ENCODE measurements at regions not wholly inside any gene's neighbourhood (a gene's known extent, or its start where the extent isn't known, plus 50 kb on each side); places are given as distances from the start of the nearest gene placed in this dataset.
"Not testable (repeated sequence)": the region's sequence is repeated elsewhere in the genome, so short reads cannot be mapped to it uniquely, and the experiment has no call there.

DNA sequence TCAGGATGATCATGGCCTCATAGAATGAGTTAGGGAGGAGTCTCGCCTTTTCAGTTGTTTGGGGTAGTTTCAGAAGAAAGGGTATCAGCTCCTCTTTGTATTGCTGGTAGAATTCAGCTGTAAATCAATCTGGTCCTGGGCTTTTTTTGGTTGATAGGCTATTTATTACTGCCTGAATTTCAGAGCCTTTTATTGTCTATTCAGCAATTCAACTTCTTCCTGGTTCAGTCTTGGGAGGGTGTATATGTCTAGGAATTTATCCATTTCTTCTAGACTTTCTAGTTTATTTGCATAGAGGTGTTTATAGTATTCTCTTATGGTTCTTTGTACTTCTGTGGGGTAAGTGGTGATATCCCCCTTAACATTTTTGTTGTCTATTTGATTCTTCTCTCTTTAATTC lies 1024.2 kb downstream of the DIPK2A start:
- TF ChIP-seq POLR2A (IDR thresholded peaks at IDR 0.05; ENCODE audit: low read depth, low read length) = no peak
- DNase-seq (ENCODE audit: insufficient read length, low spot score) = no peak
- no peak for FAIRE-seq

DNA sequence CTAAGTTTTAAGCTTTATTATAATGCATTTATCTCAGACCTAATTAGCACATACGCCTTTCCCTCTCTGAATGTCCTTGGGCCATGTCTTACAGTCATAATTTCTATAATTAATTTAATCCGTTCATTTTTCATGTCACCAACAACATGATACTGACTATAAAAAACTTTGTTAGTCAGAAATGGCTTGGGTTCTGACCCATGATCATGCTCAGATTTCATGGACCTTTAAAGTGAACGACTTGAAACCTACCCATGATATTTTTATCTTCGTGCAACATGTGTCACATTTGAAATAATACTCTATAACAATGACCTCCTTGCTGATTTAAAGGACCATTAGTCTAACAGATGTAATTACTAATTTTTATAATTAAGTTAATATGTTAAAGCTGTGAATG lies 1033.8 kb downstream of the DIPK2A start:
- TF ChIP-seq POLR2A (IDR thresholded peaks at IDR 0.05; ENCODE audit: low read depth, low read length) = no peak
- DNase-seq (ENCODE audit: insufficient read length, low spot score) = no peak
- FAIRE-seq = no peak

DNA sequence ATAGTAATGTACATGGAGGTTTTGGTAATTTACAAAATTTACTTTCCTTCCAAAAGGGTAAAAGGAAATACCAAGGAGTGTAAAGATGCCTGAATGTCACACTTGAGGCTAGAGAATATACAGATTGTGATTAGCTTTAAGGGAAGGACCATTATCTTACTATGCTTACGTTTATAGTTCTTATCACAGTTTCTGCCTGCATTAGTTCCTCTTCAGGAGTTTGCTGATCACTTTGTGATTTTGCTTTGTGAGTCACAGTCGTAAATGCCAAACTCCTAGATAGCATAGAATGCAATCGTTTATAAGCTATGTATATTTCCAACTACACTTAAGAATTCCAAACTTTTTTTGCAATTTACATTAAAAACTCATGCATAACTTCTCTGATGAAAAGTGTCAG lies 1034.6 kb downstream of the DIPK2A start:
- no peak for FAIRE-seq

DNA sequence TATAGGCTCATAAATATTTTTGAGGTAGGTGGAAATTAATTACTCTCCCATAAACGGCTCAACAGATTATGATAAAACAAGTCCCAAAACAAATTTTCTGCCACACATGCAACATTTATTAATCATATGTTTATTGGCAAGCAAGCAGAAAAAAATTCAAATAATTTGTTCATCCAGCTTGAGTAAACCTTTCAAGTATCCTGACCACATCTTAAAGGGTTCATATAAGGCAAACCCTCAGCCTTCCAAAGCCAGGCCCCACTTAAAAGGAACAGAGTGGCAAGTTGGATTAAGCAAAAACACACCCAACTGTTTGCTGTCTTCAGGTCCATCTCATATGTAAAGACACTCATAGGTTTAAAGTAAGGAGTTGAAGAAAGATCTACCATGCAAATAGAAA lies 1042.3 kb downstream of the DIPK2A start:
- no peak for FAIRE-seq
- TF ChIP-seq POLR2A (IDR thresholded peaks at IDR 0.05; ENCODE audit: low read depth, low read length) = no peak
- DNase-seq (ENCODE audit: insufficient read length, low spot score) = no peak

More for the DNA sequence above, 1034.6 kb downstream of the DIPK2A start:
- DNase-seq (ENCODE audit: insufficient read length, low spot score) = no peak
- TF ChIP-seq POLR2A (IDR thresholded peaks at IDR 0.05; ENCODE audit: low read depth, low read length) = no peak

DNA sequence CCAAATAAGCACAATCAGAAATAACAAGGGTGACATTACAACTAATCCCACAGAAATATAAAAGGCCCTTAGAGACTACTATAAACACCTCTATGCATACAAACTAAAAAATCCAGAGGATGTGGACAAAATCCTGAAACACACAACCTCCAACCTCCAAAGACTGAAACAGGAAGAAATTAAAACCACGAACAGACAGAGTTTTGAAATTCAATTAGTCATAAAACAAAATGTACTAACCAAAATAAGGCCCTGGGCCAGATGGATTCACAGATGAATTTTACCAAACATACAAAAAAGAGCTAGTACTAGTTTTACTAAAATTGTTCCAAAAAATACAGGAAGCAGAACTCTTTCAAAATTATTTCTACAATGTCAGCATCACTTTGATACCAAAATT lies 1043.6 kb downstream of the DIPK2A start:
- TF ChIP-seq POLR2A (IDR thresholded peaks at IDR 0.05; ENCODE audit: low read depth, low read length) = no peak
- DNase-seq (ENCODE audit: insufficient read length, low spot score) = no peak
- FAIRE-seq = no peak

DNA sequence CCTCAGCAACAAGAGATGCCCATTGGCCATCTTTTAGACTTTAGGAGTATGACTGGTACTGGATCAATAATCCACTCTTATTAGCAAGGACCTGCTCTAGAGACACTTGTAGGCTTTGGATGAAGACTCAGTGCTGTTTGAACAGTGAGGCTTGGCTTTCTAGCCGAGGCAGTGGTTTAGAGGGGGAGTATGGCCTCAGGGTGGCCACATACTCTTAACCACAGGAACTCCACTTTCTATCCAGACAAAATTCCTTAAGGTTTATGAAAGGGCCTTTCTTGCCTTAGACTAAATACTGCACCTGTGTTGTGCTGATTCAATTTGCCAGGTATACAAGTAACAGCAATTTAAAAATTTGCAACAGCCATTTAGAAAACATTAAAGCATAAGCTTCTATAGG lies 1046.3 kb downstream of the DIPK2A start:
- DNase-seq (ENCODE audit: insufficient read length, low spot score) (no peak), FAIRE-seq (peak; percentile 84)
- no peak for TF ChIP-seq POLR2A (IDR thresholded peaks at IDR 0.05; ENCODE audit: low read depth, low read length)

DNA sequence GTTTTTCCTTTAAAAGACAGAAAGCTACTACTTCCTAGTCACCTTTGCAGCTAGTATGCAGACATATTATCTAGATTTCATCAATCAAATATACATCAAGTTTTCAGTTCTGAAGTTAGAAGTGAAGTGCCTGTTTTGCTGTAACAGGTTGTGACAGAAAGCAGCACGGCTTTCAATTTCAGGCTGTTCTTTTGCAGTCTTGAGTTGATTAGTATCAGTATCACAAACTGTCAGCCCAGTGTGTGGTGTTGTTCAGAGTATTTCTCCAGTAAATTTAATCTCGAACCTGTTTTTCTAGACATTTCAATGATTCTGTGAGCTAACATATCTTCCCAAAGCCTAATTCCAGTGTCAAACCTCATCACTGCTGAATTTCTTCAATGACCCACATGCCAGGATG lies 1050.8 kb downstream of the DIPK2A start:
- DNase-seq (ENCODE audit: insufficient read length, low spot score) (no peak), FAIRE-seq (no peak)
- no peak for TF ChIP-seq POLR2A (IDR thresholded peaks at IDR 0.05; ENCODE audit: low read depth, low read length)

DNA sequence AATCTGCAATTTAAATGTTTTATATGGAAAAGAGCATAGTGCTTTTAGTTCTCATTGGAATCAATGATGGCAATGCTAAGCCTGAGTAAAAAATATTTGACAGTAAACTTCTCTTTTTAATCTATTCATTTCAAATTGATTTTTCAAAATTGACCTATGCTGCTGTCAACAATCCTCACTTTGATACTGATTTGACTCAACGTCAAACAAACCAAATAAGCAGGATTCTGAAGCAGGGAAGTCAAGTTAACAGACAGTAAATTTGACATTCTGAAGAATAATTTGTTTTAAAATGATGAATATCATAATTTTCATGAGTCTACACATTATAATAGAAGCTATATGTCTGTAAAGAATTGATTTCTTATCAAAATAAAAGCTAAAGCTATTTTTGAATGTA lies 1053.1 kb downstream of the DIPK2A start:
- FAIRE-seq (no peak), DNase-seq (ENCODE audit: insufficient read length, low spot score) (no peak)
- no peak for TF ChIP-seq POLR2A (IDR thresholded peaks at IDR 0.05; ENCODE audit: low read depth, low read length)

DNA sequence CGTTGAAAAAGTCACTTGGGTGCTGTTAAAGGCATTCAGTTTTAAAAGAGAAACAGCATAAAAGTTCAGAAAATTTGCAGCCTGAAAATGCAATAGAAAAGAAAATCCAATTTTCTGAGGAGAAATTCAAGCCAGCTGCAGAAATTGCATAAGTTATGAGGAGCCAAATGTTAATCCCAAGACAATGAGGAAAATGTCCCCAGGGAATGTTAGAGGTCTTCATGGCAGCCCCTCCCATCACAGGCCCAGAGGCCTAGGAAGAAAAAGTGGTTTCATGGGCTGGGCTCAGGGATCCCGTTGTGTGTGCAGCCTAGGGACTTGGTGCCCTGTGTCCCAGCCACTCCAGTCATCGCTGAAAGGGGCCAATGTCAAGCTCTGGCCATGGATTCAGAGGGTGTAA lies 1055.6 kb downstream of the DIPK2A start:
- not testable (repeated sequence) for DNase-seq (ENCODE audit: insufficient read length, low spot score); FAIRE-seq

DNA sequence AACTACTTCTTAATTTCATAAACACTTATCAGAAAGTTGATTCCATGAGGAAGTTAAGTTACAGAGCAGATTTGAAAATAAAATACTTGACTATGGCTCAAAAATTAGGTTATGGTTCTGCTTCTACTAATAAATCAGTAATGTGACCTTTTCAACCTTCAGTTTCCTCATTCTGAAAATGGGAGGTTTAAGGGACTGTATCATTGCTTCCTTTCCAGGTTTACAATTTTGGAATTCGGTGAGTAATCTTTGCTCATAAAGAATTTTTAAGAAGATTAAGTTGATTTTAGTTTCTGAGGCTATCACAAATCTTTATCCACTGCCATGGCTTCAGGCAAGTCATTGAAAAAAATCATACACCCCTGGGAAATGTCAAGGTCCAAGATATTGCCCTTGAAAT lies 1061.2 kb downstream of the DIPK2A start:
- FAIRE-seq (no peak), DNase-seq (ENCODE audit: insufficient read length, low spot score) (no peak)
- TF ChIP-seq POLR2A (IDR thresholded peaks at IDR 0.05; ENCODE audit: low read depth, low read length) = no peak

DNA sequence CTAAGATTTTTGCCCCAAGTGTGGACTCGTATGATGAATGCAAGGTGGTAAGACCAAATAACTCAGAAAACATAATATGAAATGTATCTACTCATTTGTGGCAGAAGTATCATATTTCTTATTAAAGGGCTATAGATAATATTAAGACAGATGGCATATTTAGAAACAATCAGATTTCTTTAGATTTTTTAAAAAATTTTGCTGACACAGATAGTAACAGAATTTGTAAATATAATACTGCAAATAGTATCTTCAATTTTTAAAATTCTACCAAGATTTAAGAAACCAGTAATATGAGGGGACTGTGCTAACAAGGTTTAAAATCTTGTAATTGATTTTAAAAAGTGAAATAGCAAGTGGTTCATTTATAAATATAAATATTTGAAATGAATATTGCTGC lies 1064.1 kb downstream of the DIPK2A start:
- no peak for TF ChIP-seq POLR2A (IDR thresholded peaks at IDR 0.05; ENCODE audit: low read depth, low read length)
- no peak for DNase-seq (ENCODE audit: insufficient read length, low spot score)
- FAIRE-seq = no peak

DNA sequence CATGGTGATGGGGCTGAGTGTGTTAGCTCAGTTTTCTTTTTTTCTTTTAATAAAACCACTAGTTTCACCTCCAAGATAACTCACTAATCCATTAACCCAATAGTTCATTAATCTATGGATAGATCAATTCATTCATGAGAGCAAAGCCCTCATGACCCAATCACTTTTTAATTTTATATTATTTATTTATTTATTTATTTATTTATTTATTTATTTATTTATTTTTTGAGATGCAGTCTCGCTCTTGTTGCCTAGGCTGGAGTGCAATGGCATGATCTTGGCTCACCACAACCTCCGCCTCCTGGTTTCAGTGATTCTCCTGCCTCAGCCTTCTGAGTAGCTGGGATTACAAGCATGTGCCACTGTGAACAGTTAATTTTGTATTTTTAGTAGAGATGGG lies 1082.4 kb downstream of the DIPK2A start:
- FAIRE-seq; DNase-seq (ENCODE audit: insufficient read length, low spot score): not testable (repeated sequence)

DNA sequence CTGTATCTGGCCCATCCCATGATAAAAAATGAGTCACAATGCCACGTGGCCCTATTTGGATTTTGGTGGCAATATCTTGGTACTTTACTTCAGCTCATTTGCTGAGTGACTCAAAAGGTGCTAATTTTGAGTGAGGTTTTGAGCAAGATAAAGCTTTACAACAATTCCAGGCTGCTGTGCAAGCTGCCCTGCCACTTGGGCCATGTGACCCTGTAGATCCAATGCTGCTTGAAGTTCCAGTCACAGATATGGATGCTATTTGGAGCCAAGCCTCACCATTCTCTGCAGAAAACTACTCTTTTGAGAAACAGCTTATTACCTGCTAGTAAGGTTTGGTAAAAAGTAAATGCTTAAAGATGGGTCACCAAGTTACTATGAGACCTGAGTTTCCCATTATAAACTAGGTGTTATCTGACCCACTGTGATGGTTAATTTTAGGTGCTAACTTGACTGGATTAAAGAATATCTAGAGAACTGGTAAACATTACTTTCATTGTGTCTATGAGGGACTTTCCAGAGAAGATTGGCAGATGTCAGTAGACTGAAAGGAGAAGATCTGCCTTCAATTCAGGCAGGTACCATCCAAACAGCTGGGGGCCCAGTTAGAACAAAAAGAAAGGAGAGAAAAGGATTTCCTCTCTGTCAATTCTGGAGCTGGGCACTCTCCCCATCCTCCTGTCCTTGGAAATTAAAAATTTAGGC lies 1083.9 kb downstream of the DIPK2A start:
- TF ChIP-seq POLR2A (IDR thresholded peaks at IDR 0.05; ENCODE audit: low read depth, low read length) = no peak

DNA sequence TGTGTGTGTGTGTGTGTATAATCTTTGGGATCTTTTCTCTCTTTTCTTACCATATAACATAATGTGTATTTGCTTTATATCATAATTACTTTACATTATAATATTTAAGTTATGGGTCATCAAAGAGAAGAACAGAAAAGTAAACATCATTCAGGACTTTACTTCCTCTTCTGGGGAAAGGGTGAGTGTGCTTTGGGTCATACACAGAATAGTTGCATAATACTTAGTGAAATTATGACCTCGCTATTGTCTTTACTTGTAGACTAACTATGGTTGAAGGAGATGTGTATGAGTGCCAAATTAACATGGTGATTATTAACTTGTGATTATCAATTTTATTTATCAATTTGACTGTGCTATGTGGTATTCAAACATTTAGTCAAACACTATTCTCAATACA lies 1086.9 kb downstream of the DIPK2A start:
- DNase-seq (ENCODE audit: insufficient read length, low spot score) (no peak), FAIRE-seq (no peak)

More for the DNA sequence above, 1083.9 kb downstream of the DIPK2A start:
- FAIRE-seq (no peak), DNase-seq (ENCODE audit: insufficient read length, low spot score) (no peak)

DNA sequence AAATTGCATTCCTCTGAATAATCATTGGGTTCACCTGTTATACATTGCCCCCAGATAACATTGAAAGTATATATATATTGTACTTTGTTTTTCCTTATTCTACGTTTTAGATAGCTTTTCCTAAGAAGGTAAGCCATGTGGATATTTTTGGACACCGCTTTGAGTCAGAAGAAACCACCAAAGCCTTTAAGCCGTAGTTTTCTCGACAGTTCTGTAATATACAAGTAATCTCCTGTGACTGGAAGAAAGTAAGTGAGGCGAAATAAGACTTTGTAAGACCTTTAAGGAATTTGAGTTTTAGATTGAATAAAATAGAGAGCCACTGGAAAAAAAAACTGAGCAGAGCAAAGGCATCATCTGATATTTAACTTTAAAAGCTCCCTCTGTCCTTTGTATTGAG lies 1092.0 kb downstream of the DIPK2A start:
- FAIRE-seq (no peak), DNase-seq (ENCODE audit: insufficient read length, low spot score) (no peak)
- TF ChIP-seq POLR2A (IDR thresholded peaks at IDR 0.05; ENCODE audit: low read depth, low read length) = no peak

More for the DNA sequence above, 1086.9 kb downstream of the DIPK2A start:
- no peak for TF ChIP-seq POLR2A (IDR thresholded peaks at IDR 0.05; ENCODE audit: low read depth, low read length)

DNA sequence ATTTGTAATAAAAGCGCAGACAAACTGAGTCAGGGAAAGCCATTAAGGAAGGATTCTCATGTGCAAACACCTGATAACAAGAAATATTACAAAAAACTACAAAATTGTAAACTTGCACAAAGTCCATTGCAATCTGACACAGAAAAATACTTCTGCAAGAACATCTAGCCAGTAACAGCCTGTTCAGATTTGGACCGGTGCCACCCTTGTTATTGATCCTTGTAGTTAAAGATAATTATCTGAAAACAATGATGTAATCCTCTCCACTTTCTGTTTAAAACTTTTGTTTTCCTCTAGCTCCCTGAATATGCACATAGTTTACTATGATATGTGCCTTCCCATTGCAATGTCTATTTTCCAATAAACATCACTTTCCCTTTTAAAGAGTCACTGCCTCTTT lies 1090.2 kb downstream of the PLOD2 start:
- DNase-seq (ENCODE audit: insufficient read length, low spot score) (no peak), FAIRE-seq (no peak)
- no peak for TF ChIP-seq POLR2A (IDR thresholded peaks at IDR 0.05; ENCODE audit: low read depth, low read length)

Data from H54 (cell line).